GM23338 (cell line): ENCODE measurements at regions not wholly inside any gene's neighbourhood (a gene's known extent, or its start where the extent isn't known, plus 50 kb on each side); places are given as distances from the start of the nearest gene placed in this dataset.

Experiments used
- ATAC-seq: fragments of 200-7000 bp; cut with Tn5 transposase; 3 replicates; pipeline ENCODE4 v1.9.1; 2020
- DNase-seq: peaks from one replicate; pipeline ENCODE4 v3.0.0-alpha.2; 2015; ENCODE audit warnings: low spot score
- H2AFZ ChIP-seq: fragments of 200-600 bp; sonication (generic); 2 replicates; pipeline ENCODE4 v1.8.0; 2016; ENCODE audit warnings: antibody characterized with exemption, mild to moderate bottlenecking, moderate library complexity
- H3F3A ChIP-seq: fragments of 200-600 bp; sonication (generic); replicated peaks from 2 replicates; pipeline ENCODE4 v1.8.0; 2017; ENCODE audit warnings: antibody characterized with exemption, mixed run types, low read depth
- H3K27ac ChIP-seq: fragments of 200-600 bp; sonication (generic); 2 replicates; pipeline ENCODE4 v1.6.1; 2016; ENCODE audit warnings: low read depth
- H3K27me3 ChIP-seq: fragments of 200-600 bp; sonication (generic); 2 replicates; pipeline ENCODE4 v1.8.0; 2016; ENCODE audit warnings: mild to moderate bottlenecking, mixed run types, moderate library complexity; ENCODE audit not compliant: insufficient read depth
- H3K36me3 ChIP-seq: fragments of 200-600 bp; sonication (generic); 2 replicates; pipeline ENCODE4 v1.8.0; 2016; ENCODE audit warnings: mild to moderate bottlenecking; ENCODE audit not compliant: insufficient read depth
- H3K4me1 ChIP-seq: fragments of 200-600 bp; sonication (generic); 2 replicates; pipeline ENCODE4 v1.8.0; 2016; ENCODE audit warnings: mild to moderate bottlenecking, moderate library complexity; ENCODE audit not compliant: insufficient read depth
- H3K4me2 ChIP-seq: fragments of 200-600 bp; sonication (generic); 2 replicates; pipeline ENCODE4 v1.7.1; 2017; ENCODE audit warnings: mixed run types
- H3K4me3 ChIP-seq: fragments of 200-600 bp; sonication (generic); 2 replicates; pipeline ENCODE4 v1.6.1; 2016; ENCODE audit warnings: mixed run types
- H3K79me2 ChIP-seq: fragments of 200-600 bp; sonication (generic); replicated peaks from 2 replicates; pipeline ENCODE4 v1.8.0; 2017; ENCODE audit warnings: mild to moderate bottlenecking; ENCODE audit not compliant: insufficient read depth
- H3K9me2 ChIP-seq: fragments of 200-600 bp; sonication (generic); 2 replicates; pipeline ENCODE4 v1.8.0; 2017; ENCODE audit not compliant: insufficient read depth
- H4K20me1 ChIP-seq: fragments of 200-600 bp; sonication (generic); replicated peaks from 2 replicates; pipeline ENCODE4 v1.8.0; 2017; ENCODE audit warnings: mild to moderate bottlenecking; ENCODE audit not compliant: insufficient read depth
- H3K27ac Mint-ChIP-seq: 2 replicates; pipeline ENCODE4 v1.8.0; 2020; ENCODE audit warnings: inconsistent platforms, mild to moderate bottlenecking, moderate library complexity, mixed read lengths
- H3K27me3 Mint-ChIP-seq: 3 replicates; pipeline ENCODE4 v1.8.0; 2022; ENCODE audit warnings: low read depth, mild to moderate bottlenecking, moderate library complexity, mixed read lengths, inconsistent platforms; ENCODE audit not compliant: insufficient read depth, poor library complexity
- H3K36me3 Mint-ChIP-seq: 3 replicates; pipeline ENCODE4 v1.8.0; 2021; ENCODE audit warnings: low read depth, mild to moderate bottlenecking, inconsistent platforms, moderate library complexity, mixed read lengths
- H3K4me1 Mint-ChIP-seq: 3 replicates; pipeline ENCODE4 v1.8.0; 2020; ENCODE audit warnings: mild to moderate bottlenecking, inconsistent platforms, mixed read lengths
- H3K4me3 Mint-ChIP-seq: 3 replicates; pipeline ENCODE4 v1.8.0; 2021; ENCODE audit warnings: moderate library complexity, mild to moderate bottlenecking, inconsistent platforms, mixed read lengths
- H3K9me3 Mint-ChIP-seq: 3 replicates; pipeline ENCODE4 v1.8.0; 2020; ENCODE audit warnings: moderate library complexity, mild to moderate bottlenecking, inconsistent platforms, mixed read lengths
- CREB1 ChIP-seq: fragments of 250-450 bp; sonication (Bioruptor Pico); IDR thresholded peaks from 2 replicates; pipeline ENCODE4 v1.5.0; 2020; ENCODE audit warnings: low read depth, mild to moderate bottlenecking, moderate library complexity
- ETS1 ChIP-seq: IDR thresholded peaks from 2 replicates; pipeline ENCODE4 v1.6.1; 2016; ENCODE audit warnings: antibody characterized with exemption
- EZH2 ChIP-seq: fragments of 200-600 bp; sonication (generic); IDR thresholded peaks from one replicate; pipeline ENCODE4 v1.8.0; 2017; ENCODE audit warnings: antibody characterized with exemption, mild to moderate bottlenecking, low read depth; ENCODE audit not compliant: unreplicated experiment
- JUNB ChIP-seq: IDR thresholded peaks from one replicate; pipeline ENCODE4 v1.6.1; 2016; ENCODE audit warnings: antibody characterized with exemption; ENCODE audit not compliant: unreplicated experiment
- NANOG ChIP-seq: IDR thresholded peaks from 2 replicates; pipeline ENCODE4 v1.6.1; 2016; ENCODE audit warnings: antibody characterized with exemption, borderline replicate concordance
- POLR2AphosphoS5 ChIP-seq: IDR thresholded peaks from 2 replicates; pipeline ENCODE4 v1.6.1; 2016; ENCODE audit warnings: antibody characterized with exemption, low read depth
- STAT1 ChIP-seq: IDR thresholded peaks from one replicate; pipeline ENCODE4 v1.6.1; 2016; ENCODE audit warnings: antibody characterized with exemption; ENCODE audit not compliant: unreplicated experiment
- ZNF114 ChIP-seq: fragments of 250-450 bp; sonication (Bioruptor Pico); IDR thresholded peaks from 2 replicates; pipeline ENCODE4 v1.5.0; 2020; ENCODE audit warnings: mild to moderate bottlenecking, moderate library complexity
- ZNF331 ChIP-seq: fragments of 250-450 bp; sonication (Bioruptor Pico); IDR thresholded peaks from 2 replicates; pipeline ENCODE4 v1.5.0; 2020; ENCODE audit warnings: low read depth, mild to moderate bottlenecking, moderate library complexity
- TF ChIP-seq, protein P1 (sequence below), 2 experiments: fragments of 200-600 bp in 1 of 2; sonication (generic) in 1 of 2; conservative IDR thresholded peaks; 2 replicates each; pipeline versions ENCODE4 v1.5.1 to v1.6.1; 2016 to 2017; ENCODE audit warnings: antibody characterized with exemption in 2 of 2, low read depth in 2 of 2, mild to moderate bottlenecking in 2 of 2, moderate library complexity in 1 of 2
- TF ChIP-seq, protein P2 (sequence below): IDR thresholded peaks from one replicate; pipeline ENCODE4 v1.6.1; 2018; ENCODE audit warnings: antibody characterized with exemption; ENCODE audit not compliant: unreplicated experiment
- TF ChIP-seq, protein P3 (sequence below): fragments of 250-450 bp; sonication (Bioruptor Pico); IDR thresholded peaks from 2 replicates; pipeline ENCODE4 v1.5.0; 2020; ENCODE audit warnings: mild to moderate bottlenecking, moderate library complexity

GRCh38 chr7:52862321-52862720 is 173.1 kb upstream of the POM121L12 start:
- no peak overlapping the region for H3K27ac ChIP-seq
- peaks cover 2% of the 10 kb centered on the region; the same call in 1 of the 2 replicates for H3K9me2 ChIP-seq
- no peaks in the 10 kb centered on the region for H3K27me3 ChIP-seq
- TF ChIP-seq NANOG (no peak), ZNF331 (no peak), ZNF114 (no peak), JUNB (no peak), ETS1 (no peak), EZH2 (no peak), STAT1 (no peak), CREB1 (CRISPR knock-in tag) (no peak), POLR2AphosphoS5 (no peak)
- TF ChIP-seq, protein P1, sequence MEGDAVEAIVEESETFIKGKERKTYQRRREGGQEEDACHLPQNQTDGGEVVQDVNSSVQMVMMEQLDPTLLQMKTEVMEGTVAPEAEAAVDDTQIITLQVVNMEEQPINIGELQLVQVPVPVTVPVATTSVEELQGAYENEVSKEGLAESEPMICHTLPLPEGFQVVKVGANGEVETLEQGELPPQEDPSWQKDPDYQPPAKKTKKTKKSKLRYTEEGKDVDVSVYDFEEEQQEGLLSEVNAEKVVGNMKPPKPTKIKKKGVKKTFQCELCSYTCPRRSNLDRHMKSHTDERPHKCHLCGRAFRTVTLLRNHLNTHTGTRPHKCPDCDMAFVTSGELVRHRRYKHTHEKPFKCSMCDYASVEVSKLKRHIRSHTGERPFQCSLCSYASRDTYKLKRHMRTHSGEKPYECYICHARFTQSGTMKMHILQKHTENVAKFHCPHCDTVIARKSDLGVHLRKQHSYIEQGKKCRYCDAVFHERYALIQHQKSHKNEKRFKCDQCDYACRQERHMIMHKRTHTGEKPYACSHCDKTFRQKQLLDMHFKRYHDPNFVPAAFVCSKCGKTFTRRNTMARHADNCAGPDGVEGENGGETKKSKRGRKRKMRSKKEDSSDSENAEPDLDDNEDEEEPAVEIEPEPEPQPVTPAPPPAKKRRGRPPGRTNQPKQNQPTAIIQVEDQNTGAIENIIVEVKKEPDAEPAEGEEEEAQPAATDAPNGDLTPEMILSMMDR (conservative IDR thresholded peaks at IDR 0.05; ENCODE audit: low read depth in 2 of 2), result no peak
- TF ChIP-seq, protein P2, sequence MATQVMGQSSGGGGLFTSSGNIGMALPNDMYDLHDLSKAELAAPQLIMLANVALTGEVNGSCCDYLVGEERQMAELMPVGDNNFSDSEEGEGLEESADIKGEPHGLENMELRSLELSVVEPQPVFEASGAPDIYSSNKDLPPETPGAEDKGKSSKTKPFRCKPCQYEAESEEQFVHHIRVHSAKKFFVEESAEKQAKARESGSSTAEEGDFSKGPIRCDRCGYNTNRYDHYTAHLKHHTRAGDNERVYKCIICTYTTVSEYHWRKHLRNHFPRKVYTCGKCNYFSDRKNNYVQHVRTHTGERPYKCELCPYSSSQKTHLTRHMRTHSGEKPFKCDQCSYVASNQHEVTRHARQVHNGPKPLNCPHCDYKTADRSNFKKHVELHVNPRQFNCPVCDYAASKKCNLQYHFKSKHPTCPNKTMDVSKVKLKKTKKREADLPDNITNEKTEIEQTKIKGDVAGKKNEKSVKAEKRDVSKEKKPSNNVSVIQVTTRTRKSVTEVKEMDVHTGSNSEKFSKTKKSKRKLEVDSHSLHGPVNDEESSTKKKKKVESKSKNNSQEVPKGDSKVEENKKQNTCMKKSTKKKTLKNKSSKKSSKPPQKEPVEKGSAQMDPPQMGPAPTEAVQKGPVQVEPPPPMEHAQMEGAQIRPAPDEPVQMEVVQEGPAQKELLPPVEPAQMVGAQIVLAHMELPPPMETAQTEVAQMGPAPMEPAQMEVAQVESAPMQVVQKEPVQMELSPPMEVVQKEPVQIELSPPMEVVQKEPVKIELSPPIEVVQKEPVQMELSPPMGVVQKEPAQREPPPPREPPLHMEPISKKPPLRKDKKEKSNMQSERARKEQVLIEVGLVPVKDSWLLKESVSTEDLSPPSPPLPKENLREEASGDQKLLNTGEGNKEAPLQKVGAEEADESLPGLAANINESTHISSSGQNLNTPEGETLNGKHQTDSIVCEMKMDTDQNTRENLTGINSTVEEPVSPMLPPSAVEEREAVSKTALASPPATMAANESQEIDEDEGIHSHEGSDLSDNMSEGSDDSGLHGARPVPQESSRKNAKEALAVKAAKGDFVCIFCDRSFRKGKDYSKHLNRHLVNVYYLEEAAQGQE, result no peak
- TF ChIP-seq, protein P3, sequence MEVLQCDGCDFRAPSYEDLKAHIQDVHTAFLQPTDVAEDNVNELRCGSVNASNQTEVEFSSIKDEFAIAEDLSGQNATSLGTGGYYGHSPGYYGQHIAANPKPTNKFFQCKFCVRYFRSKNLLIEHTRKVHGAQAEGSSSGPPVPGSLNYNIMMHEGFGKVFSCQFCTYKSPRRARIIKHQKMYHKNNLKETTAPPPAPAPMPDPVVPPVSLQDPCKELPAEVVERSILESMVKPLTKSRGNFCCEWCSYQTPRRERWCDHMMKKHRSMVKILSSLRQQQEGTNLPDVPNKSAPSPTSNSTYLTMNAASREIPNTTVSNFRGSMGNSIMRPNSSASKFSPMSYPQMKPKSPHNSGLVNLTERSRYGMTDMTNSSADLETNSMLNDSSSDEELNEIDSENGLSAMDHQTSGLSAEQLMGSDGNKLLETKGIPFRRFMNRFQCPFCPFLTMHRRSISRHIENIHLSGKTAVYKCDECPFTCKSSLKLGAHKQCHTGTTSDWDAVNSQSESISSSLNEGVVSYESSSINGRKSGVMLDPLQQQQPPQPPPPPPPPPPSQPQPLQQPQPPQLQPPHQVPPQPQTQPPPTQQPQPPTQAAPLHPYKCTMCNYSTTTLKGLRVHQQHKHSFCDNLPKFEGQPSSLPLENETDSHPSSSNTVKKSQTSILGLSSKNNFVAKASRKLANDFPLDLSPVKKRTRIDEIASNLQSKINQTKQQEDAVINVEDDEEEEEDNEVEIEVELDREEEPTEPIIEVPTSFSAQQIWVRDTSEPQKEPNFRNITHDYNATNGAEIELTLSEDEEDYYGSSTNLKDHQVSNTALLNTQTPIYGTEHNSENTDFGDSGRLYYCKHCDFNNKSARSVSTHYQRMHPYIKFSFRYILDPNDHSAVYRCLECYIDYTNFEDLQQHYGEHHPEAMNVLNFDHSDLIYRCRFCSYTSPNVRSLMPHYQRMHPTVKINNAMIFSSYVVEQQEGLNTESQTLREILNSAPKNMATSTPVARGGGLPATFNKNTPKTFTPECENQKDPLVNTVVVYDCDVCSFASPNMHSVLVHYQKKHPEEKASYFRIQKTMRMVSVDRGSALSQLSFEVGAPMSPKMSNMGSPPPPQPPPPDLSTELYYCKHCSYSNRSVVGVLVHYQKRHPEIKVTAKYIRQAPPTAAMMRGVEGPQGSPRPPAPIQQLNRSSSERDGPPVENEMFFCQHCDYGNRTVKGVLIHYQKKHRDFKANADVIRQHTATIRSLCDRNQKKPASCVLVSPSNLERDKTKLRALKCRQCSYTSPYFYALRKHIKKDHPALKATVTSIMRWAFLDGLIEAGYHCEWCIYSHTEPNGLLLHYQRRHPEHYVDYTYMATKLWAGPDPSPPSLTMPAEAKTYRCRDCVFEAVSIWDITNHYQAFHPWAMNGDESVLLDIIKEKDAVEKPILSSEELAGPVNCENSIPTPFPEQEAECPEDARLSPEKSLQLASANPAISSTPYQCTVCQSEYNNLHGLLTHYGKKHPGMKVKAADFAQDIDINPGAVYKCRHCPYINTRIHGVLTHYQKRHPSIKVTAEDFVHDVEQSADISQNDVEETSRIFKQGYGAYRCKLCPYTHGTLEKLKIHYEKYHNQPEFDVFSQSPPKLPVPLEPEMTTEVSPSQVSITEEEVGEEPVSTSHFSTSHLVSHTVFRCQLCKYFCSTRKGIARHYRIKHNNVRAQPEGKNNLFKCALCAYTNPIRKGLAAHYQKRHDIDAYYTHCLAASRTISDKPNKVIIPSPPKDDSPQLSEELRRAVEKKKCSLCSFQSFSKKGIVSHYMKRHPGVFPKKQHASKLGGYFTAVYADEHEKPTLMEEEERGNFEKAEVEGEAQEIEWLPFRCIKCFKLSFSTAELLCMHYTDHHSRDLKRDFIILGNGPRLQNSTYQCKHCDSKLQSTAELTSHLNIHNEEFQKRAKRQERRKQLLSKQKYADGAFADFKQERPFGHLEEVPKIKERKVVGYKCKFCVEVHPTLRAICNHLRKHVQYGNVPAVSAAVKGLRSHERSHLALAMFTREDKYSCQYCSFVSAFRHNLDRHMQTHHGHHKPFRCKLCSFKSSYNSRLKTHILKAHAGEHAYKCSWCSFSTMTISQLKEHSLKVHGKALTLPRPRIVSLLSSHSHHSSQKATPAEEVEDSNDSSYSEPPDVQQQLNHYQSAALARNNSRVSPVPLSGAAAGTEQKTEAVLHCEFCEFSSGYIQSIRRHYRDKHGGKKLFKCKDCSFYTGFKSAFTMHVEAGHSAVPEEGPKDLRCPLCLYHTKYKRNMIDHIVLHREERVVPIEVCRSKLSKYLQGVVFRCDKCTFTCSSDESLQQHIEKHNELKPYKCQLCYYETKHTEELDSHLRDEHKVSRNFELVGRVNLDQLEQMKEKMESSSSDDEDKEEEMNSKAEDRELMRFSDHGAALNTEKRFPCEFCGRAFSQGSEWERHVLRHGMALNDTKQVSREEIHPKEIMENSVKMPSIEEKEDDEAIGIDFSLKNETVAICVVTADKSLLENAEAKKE (CRISPR knock-in tag), result no peak
- no peaks in the 10 kb centered on the region for H3K36me3 ChIP-seq
- no peak for DNase-seq
- no peak overlapping the region for H3K27ac Mint-ChIP-seq
- H4K20me1 ChIP-seq, result no peaks in the 10 kb centered on the region
- peaks cover 26% of the 10 kb centered on the region for H3K9me3 Mint-ChIP-seq
- ATAC-seq, result no peak
- H3K4me1 Mint-ChIP-seq, result no peaks in the 10 kb centered on the region
- no peak overlapping the region for H2AFZ ChIP-seq
- no peaks in the 10 kb centered on the region for H3K79me2 ChIP-seq
- H3F3A ChIP-seq, result no peaks in the 10 kb centered on the region
- peaks cover 14% of the 10 kb centered on the region for H3K36me3 Mint-ChIP-seq
- H3K4me2 ChIP-seq, result no peak overlapping the region
- H3K4me3 ChIP-seq, result no peak overlapping the region
- no peak overlapping the region for H3K4me3 Mint-ChIP-seq
- H3K27me3 Mint-ChIP-seq, result no peaks in the 10 kb centered on the region
- H3K4me1 ChIP-seq, result no peaks in the 10 kb centered on the region
